Adrenal gland (tissue), 5 donors: ENCODE measurements at regions not wholly inside any gene's neighbourhood (a gene's known extent, or its start where the extent isn't known, plus 50 kb on each side); places are given as distances from the start of the nearest gene placed in this dataset.

Experiments
- CTCF ChIP-seq, 6 experiments: fragments of 450-650 bp in 4 of 6; fragments of 200-600 bp in 2 of 6; sonication (generic) in 1 of 6; IDR thresholded peaks; 1 replicate in 5 of 6; 2 replicates in 1 of 6; pipeline versions ENCODE4 v1.5.1 to v1.8.0; 2016 to 2021; ENCODE audit warnings: antibody characterized with exemption in 6 of 6, mild to moderate bottlenecking in 2 of 6, moderate library complexity in 1 of 6
- POLR2A ChIP-seq, 2 donors: fragments of 450-650 bp; IDR thresholded peaks; one replicate each; pipeline ENCODE4 v1.6.1; 2017; ENCODE audit warnings: antibody characterized with exemption in 2 of 2, mild to moderate bottlenecking in 2 of 2, moderate library complexity in 1 of 2
- donor health status: DM: no; HTN: no; CAD: no.

- TF ChIP-seq CTCF (IDR thresholded peaks at IDR 0.05) (no peak), POLR2A (IDR thresholded peaks at IDR 0.05) (no peak)
Observed at GRCh38 chr2:76393356-76393755, 682.6 kb upstream of the GCFC2 start.
